SK-N-SH treated with all-trans-retinoic acid at 6 μM for 48 hours (cell line): ENCODE measurements at regions not wholly inside any gene's neighbourhood (a gene's known extent, or its start where the extent isn't known, plus 50 kb on each side); places are given as distances from the start of the nearest gene placed in this dataset.

Experiments
- ATAC-seq: fragments of 200-7000 bp; cut with Tn5 transposase; 3 replicates; pipeline ENCODE4 v1.9.1; 2020; ENCODE audit warnings: mild to moderate bottlenecking, moderate library complexity
- ARNTL ChIP-seq: fragments of 450-650 bp; formaldehyde crosslinking; IDR thresholded peaks from 2 replicates; pipeline ENCODE4 v1.5.0; 2020; ENCODE audit warnings: low read depth, mild to moderate bottlenecking, moderate library complexity, borderline replicate concordance
- BACH2 ChIP-seq: fragments of 250-450 bp; sonication (Bioruptor Pico); IDR thresholded peaks from 2 replicates; pipeline ENCODE4 v1.9.0; 2021; ENCODE audit warnings: mild to moderate bottlenecking, borderline replicate concordance
- CSDC2 ChIP-seq: fragments of 250-450 bp; sonication (Bioruptor Pico); IDR thresholded peaks from 2 replicates; pipeline ENCODE4 v1.5.0; 2020; ENCODE audit warnings: mild to moderate bottlenecking, moderate library complexity
- GLIS3 ChIP-seq: fragments of 250-450 bp; sonication (Bioruptor Pico); IDR thresholded peaks from 2 replicates; pipeline ENCODE4 v1.5.0; 2020; ENCODE audit warnings: mild to moderate bottlenecking, moderate library complexity
- ISL1 ChIP-seq: fragments of 250-450 bp; sonication (Bioruptor Pico); IDR thresholded peaks from 2 replicates; pipeline ENCODE4 v2.1.2; 2022; ENCODE audit warnings: mild to moderate bottlenecking, moderate library complexity
- OSR1 ChIP-seq: fragments of 250-450 bp; sonication (Bioruptor Pico); IDR thresholded peaks from 2 replicates; pipeline ENCODE4 v1.8.0; 2022; ENCODE audit warnings: moderate library complexity, mild to moderate bottlenecking, inconsistent platforms
- PPARA ChIP-seq: fragments of 250-450 bp; sonication (Bioruptor Pico); IDR thresholded peaks from 2 replicates; pipeline ENCODE4 v1.5.0; 2020; ENCODE audit warnings: mild to moderate bottlenecking, borderline replicate concordance
- RARB ChIP-seq: fragments of 250-450 bp; sonication (Bioruptor Pico); IDR thresholded peaks from 2 replicates; pipeline ENCODE4 v1.8.0; 2021; ENCODE audit warnings: mild to moderate bottlenecking, moderate library complexity
- SNAI2 ChIP-seq: fragments of 250-450 bp; sonication (Bioruptor Pico); IDR thresholded peaks from 2 replicates; pipeline ENCODE4 v1.5.0; 2020; ENCODE audit warnings: mild to moderate bottlenecking, moderate library complexity
- TCF4 ChIP-seq: fragments of 250-450 bp; sonication (Bioruptor Pico); IDR thresholded peaks from 2 replicates; pipeline ENCODE4 v1.8.0; 2021; ENCODE audit warnings: mild to moderate bottlenecking, moderate library complexity, borderline replicate concordance
- TOX ChIP-seq: fragments of 250-450 bp; sonication (Bioruptor Pico); IDR thresholded peaks from 2 replicates; pipeline ENCODE4 v1.8.0; 2021; ENCODE audit warnings: mild to moderate bottlenecking, moderate library complexity, borderline replicate concordance
- ZFP3 ChIP-seq: fragments of 250-450 bp; sonication (Bioruptor Pico); IDR thresholded peaks from 2 replicates; pipeline ENCODE4 v1.5.0; 2020; ENCODE audit warnings: mild to moderate bottlenecking, moderate library complexity
- ZFP30 ChIP-seq: fragments of 450-650 bp; formaldehyde crosslinking; IDR thresholded peaks from 2 replicates; pipeline ENCODE4 v1.5.0; 2022; ENCODE audit warnings: mild to moderate bottlenecking, moderate library complexity
- ZNF8 ChIP-seq: fragments of 450-650 bp; formaldehyde crosslinking; IDR thresholded peaks from 2 replicates; pipeline ENCODE4 v1.5.0; 2020; ENCODE audit warnings: mild to moderate bottlenecking, moderate library complexity
- TF ChIP-seq, protein P1 (sequence below): fragments of 250-450 bp; sonication (Bioruptor Pico); IDR thresholded peaks from 2 replicates; pipeline ENCODE4 v1.8.0; 2021; ENCODE audit warnings: low read depth, mild to moderate bottlenecking, moderate library complexity, borderline replicate concordance
- TF ChIP-seq, protein P2 (sequence below): fragments of 250-450 bp; sonication (Bioruptor Pico); IDR thresholded peaks from 2 replicates; pipeline ENCODE4 v1.5.0; 2020; ENCODE audit warnings: mild to moderate bottlenecking, moderate library complexity
- TF ChIP-seq, protein P3 (sequence below): fragments of 250-450 bp; sonication (Bioruptor Pico); IDR thresholded peaks from 2 replicates; pipeline ENCODE4 v1.8.0; 2020; ENCODE audit warnings: mild to moderate bottlenecking, moderate library complexity, borderline replicate concordance
- TF ChIP-seq, protein P4 (sequence below): fragments of 250-450 bp; sonication (Bioruptor Pico); IDR thresholded peaks from 2 replicates; pipeline ENCODE4 v1.5.1; 2021; ENCODE audit warnings: mild to moderate bottlenecking, moderate library complexity

DNA sequence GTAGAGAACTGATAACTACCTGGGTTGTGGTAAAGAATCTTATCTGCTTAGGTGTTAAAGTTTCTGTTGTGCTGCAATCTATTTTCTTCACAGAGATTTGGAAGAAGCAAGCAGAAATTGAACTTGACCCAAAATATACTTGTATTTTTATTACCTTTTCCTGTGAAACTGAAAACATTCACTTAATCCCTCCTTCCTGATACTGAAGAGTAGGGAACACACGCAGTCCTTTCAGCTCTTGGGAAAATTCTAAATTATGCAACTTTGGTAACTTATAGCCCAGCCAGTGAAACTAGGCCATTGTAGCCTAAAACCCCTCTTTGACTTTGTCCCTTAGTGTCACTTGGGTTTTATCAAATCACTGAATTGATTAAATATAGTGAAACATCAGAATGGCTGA, 128.4 kb upstream of the MEIS1 start:
- TF ChIP-seq, protein P1, sequence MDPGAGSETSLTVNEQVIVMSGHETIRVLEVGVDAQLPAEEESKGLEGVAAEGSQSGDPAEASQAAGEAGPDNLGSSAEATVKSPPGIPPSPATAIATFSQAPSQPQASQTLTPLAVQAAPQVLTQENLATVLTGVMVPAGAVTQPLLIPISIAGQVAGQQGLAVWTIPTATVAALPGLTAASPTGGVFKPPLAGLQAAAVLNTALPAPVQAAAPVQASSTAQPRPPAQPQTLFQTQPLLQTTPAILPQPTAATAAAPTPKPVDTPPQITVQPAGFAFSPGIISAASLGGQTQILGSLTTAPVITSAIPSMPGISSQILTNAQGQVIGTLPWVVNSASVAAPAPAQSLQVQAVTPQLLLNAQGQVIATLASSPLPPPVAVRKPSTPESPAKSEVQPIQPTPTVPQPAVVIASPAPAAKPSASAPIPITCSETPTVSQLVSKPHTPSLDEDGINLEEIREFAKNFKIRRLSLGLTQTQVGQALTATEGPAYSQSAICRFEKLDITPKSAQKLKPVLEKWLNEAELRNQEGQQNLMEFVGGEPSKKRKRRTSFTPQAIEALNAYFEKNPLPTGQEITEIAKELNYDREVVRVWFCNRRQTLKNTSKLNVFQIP (CRISPR knock-in tag): no peak
- TF ChIP-seq CSDC2 (no peak), OSR1 (CRISPR knock-in tag) (no peak), ZFP30 (CRISPR knock-in tag) (no peak), ARNTL (CRISPR knock-in tag) (no peak), RARB (CRISPR knock-in tag) (no peak), SNAI2 (CRISPR knock-in tag) (no peak), TCF4 (CRISPR knock-in tag) (no peak), ZNF8 (CRISPR knock-in tag) (no peak)
- TF ChIP-seq, protein P2, sequence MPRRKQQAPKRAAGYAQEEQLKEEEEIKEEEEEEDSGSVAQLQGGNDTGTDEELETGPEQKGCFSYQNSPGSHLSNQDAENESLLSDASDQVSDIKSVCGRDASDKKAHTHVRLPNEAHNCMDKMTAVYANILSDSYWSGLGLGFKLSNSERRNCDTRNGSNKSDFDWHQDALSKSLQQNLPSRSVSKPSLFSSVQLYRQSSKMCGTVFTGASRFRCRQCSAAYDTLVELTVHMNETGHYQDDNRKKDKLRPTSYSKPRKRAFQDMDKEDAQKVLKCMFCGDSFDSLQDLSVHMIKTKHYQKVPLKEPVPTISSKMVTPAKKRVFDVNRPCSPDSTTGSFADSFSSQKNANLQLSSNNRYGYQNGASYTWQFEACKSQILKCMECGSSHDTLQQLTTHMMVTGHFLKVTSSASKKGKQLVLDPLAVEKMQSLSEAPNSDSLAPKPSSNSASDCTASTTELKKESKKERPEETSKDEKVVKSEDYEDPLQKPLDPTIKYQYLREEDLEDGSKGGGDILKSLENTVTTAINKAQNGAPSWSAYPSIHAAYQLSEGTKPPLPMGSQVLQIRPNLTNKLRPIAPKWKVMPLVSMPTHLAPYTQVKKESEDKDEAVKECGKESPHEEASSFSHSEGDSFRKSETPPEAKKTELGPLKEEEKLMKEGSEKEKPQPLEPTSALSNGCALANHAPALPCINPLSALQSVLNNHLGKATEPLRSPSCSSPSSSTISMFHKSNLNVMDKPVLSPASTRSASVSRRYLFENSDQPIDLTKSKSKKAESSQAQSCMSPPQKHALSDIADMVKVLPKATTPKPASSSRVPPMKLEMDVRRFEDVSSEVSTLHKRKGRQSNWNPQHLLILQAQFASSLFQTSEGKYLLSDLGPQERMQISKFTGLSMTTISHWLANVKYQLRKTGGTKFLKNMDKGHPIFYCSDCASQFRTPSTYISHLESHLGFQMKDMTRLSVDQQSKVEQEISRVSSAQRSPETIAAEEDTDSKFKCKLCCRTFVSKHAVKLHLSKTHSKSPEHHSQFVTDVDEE (CRISPR knock-in tag): no peak
- TF ChIP-seq, protein P3, sequence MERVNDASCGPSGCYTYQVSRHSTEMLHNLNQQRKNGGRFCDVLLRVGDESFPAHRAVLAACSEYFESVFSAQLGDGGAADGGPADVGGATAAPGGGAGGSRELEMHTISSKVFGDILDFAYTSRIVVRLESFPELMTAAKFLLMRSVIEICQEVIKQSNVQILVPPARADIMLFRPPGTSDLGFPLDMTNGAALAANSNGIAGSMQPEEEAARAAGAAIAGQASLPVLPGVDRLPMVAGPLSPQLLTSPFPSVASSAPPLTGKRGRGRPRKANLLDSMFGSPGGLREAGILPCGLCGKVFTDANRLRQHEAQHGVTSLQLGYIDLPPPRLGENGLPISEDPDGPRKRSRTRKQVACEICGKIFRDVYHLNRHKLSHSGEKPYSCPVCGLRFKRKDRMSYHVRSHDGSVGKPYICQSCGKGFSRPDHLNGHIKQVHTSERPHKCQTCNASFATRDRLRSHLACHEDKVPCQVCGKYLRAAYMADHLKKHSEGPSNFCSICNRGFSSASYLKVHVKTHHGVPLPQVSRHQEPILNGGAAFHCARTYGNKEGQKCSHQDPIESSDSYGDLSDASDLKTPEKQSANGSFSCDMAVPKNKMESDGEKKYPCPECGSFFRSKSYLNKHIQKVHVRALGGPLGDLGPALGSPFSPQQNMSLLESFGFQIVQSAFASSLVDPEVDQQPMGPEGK (CRISPR knock-in tag): no peak
- ATAC-seq: no peak

DNA sequence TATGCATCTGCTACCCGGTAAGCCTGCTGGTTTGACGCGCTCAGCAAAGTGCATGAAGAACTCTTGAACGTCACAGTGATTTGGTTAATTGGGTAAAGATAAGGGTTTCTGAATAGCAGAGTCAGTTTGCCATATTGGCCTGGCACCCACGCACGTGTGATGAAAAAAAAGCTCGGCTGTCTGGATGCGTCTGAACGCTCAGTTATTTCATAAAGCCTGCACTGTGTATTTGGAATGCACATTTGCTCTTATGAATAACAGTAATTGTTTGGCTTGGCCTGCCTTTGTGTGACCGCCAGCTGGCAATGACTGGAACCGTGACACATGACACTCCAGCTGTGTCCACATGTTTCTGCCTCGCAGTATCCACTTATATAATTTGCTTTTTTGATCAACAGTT, 129.2 kb upstream of the MEIS1 start:
- no peak for ATAC-seq
- TF ChIP-seq TCF4 (CRISPR knock-in tag) (peak; percentile 61; the same call in 1 of the 2 replicates), ISL1 (CRISPR knock-in tag) (peak; percentile 18; the same call in 1 of the 2 replicates), TOX (no peak), SNAI2 (CRISPR knock-in tag) (peak; percentile 34; the same call in 1 of the 2 replicates), ZFP30 (CRISPR knock-in tag) (no peak)
- TF ChIP-seq, protein P2 (CRISPR knock-in tag): peak; percentile 86

DNA sequence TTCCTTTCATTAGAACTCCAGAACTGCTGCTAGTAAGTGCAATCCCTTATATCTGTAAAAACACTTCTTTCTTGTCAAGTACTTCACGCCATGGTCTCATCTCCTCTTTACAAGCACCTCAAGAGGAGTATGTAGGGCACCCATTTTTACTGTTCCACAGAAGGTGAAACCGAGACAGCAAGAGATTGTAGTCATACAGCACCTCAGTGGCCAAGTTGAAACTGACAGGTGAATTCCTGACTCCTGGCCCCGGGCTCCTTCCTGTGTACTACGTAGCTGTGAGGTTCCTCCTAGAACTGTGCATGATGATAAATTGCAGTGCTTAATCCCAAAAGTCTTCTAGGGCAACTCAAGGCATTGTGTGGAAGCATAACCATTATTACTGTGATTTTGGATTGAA, 131.5 kb upstream of the MEIS1 start:
- ATAC-seq: no peak
- TF ChIP-seq BACH2 (CRISPR knock-in tag) (no peak), ZFP3 (CRISPR knock-in tag) (no peak), TCF4 (CRISPR knock-in tag) (no peak), ISL1 (CRISPR knock-in tag) (no peak), PPARA (CRISPR knock-in tag) (no peak), SNAI2 (CRISPR knock-in tag) (no peak), TOX (no peak), RARB (CRISPR knock-in tag) (no peak), ARNTL (CRISPR knock-in tag) (no peak), GLIS3 (CRISPR knock-in tag) (no peak)
- TF ChIP-seq, protein P4, sequence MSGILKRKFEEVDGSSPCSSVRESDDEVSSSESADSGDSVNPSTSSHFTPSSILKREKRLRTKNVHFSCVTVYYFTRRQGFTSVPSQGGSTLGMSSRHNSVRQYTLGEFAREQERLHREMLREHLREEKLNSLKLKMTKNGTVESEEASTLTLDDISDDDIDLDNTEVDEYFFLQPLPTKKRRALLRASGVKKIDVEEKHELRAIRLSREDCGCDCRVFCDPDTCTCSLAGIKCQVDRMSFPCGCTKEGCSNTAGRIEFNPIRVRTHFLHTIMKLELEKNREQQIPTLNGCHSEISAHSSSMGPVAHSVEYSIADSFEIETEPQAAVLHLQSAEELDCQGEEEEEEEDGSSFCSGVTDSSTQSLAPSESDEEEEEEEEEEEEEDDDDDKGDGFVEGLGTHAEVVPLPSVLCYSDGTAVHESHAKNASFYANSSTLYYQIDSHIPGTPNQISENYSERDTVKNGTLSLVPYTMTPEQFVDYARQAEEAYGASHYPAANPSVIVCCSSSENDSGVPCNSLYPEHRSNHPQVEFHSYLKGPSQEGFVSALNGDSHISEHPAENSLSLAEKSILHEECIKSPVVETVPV: no peak
- TF ChIP-seq, protein P1 (CRISPR knock-in tag): no peak
- TF ChIP-seq, protein P3 (CRISPR knock-in tag): no peak
- TF ChIP-seq, protein P2 (CRISPR knock-in tag): no peak
